HG02970 (cell line): ENCODE measurements at regions not wholly inside any gene's neighbourhood (a gene's known extent, or its start where the extent isn't known, plus 50 kb on each side); places are given as distances from the start of the nearest gene placed in this dataset.

ENCODE experiments used
- ATAC-seq: cut with Tn5 transposase; IDR thresholded peaks from one replicate; pipeline ENCODE4 v1.9.1; 2021; ENCODE audit warnings: mild to moderate bottlenecking, moderate library complexity, moderate number of reproducible peaks; ENCODE audit not compliant: unreplicated experiment, low FRiP score

DNA sequence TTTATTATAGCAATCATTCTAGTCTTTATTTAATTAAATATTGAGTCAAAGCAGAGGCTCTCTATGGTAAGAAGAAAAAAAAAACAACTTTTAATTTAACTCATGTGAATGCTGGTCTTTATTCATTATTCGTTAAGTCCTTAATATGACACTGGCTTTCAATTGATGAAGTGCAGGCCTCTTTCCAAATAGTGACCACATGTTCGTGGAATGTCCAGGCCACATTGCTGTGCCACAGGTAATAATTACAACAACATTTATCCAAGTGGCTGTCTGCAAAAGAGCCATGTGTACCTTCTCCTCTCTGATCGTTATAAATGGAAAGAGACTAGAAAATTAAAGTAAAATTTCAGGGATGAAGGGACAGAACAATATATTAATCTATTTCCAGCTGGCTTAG, 220.1 kb upstream of the PABPC4L start:
- ATAC-seq = no peak

DNA sequence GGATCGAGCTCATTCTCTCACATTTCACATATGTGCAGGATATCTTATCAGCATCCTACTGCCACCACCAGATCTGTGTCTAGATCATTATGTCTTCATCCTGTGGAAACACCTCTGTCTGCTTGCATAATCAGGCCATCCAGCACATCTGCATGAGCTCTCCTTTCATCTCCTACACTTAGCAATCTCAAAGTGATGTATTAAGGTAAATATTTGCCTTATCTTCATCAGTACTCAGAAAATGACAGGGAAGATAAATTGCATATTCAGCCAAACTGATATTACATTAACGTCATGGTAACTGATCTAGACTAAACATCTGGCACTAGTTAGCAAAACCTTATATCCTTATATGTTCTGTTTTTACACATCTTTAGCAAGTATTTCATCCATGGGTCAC, 207.3 kb upstream of the PABPC4L start:
- no peak for ATAC-seq

- ATAC-seq = no peak
Observed at GRCh38 chr4:134401798-134402197, 200.2 kb upstream of the PABPC4L start.

GRCh38 chr4:134393592-134393991, 192.0 kb upstream of the PABPC4L start:
- ATAC-seq = no peak

DNA sequence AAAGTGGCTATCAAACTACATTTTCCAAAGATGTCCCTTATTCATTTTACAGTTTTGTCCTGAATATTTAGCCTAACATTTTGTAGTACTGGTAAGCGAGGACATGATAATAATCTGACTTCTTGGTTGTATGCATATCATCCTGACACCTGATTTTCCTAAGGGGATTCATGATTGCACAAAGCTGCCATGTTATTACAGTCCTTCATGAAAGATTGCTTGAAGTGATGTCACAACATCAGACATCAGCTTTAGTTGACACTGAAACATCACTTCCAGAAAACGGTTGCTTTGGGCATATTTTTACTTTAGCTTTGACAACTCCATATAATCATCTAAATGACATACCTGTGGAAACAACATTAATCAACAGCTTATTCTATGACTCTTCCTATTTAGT, 188.7 kb upstream of the PABPC4L start:
- no peak for ATAC-seq

DNA sequence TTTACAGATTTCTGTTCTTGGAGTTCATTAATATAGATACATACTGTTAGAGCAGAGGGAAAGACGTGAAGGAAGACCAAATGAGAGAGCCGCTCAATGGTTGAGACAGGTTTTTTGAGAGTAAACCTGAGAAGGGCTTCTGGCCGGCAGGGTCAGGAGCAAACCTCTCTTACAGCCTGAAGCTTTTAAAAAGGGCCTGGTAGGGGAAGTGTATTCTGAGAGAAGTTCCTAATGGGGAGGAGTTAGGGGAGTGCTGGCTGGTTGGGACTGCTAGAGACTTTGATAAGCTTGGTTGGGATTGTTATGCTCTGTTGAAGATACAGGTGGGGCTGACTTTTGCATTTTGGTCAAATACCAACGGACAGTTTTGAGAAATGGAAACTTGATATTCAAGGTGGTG, 186.8 kb upstream of the PABPC4L start:
- no peak for ATAC-seq

DNA sequence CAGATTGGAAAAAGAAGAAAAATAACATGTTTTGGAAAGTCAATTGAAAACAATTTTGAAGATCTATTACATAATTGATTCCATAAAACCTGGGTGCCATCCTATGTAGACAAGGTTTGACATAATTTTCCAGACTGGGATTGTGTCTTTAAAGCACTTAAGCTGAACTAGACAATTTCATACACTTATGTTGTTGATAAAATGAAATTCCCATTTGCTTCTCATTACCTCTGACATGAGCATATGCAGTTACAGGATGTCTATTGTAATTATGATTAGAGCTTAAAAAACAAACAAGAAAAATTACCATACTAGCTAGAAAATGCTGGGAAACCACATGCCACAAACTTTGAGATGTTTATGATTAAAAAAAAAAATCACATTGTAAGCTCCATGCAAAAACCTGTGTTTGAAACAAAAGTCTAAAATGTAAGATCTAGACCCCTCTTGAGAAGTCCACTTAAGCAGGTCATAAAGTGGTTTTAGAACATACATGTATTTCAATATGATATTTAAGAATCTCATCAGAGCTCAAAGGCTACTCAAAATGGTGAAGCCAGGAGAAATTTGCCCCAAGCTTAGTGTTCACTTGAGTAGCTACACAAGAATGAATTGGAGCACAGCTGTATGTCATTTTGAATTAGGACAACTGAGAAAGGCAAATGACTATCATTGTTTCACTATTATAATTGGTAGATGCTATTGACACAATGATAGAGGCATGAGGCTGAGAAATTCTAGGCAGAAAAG, 181.1 kb upstream of the PABPC4L start:
- no peak for ATAC-seq

- no peak for ATAC-seq
Observed at GRCh38 chr4:134375775-134376174, 174.2 kb upstream of the PABPC4L start.

DNA sequence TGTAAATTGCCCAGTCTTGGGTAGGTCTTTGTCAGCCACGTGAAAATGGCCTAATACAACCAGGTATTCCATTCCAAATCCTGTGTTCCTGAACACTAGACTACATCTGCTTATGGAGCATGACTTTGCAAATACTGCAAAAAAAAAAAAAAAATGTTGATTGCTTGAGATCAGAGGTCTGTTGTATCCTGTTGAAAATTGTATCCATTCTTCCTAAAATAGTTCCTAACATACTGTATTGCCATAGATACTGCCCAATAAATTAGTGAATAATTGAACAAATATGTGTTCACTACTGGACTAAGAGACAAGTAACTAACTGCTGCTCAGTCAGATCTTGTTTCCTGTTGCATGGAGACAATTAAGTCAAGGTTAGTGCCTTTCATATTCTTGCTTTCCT, 164.3 kb upstream of the PABPC4L start:
- no peak for ATAC-seq

DNA sequence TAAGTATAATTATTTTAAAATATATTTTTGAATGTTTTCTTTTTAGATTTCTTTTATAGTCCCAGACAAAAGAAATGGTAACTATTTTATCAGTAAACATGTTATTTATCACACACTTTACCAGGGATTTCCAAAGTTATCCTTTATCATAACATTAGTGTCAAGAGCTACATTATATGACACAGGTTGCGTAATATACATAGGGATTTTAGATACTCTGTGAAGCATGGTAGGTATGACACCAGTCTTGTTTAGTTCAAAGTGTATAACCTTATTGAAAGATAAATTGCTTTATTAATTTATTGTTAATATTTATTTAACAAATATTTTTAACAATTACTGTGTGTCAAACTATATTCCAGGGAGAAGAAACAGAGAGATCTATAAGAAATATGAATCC, 163.3 kb upstream of the PABPC4L start:
- no peak for ATAC-seq

GRCh38 chr4:134345244-134345643, 143.7 kb upstream of the PABPC4L start:
- no peak for ATAC-seq

DNA sequence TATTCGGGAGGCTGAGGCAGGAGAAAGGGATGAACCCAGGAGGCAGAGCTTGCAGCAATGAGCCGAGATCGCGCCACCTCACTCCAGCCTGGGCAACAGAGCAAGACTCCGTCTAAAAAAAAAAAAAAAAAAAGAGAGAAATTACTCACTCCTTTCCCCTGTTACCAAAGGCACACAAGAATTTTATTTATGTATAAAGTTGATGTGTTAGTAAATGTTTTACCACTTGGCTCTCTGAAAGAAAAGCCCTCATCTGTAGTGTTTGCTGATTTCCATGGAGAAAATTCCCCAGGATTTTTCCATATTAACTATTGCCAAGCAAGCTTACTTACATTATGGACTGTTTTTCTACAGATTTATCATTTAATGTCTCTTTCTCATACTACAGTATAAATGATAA, 142.1 kb upstream of the PABPC4L start:
- ATAC-seq = no peak

DNA sequence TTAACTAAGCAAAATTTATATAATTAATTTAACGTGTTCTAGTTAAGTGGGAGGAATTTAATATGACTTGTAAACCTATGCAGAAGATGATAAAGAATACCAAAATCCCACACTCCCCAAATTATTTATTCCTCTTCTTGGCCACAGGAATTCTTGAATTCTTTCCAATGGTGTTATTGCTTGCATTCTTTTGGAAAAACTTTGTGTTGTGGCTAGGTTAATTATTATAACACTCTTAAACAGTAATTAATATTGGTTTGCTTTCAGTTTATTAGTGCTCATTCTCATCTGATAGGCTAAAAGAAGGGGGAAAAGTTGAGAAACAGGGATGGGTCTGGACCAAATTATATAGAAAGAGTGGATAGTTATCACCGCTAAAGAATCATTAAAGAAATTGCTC, 141.5 kb upstream of the PABPC4L start:
- ATAC-seq = no peak

DNA sequence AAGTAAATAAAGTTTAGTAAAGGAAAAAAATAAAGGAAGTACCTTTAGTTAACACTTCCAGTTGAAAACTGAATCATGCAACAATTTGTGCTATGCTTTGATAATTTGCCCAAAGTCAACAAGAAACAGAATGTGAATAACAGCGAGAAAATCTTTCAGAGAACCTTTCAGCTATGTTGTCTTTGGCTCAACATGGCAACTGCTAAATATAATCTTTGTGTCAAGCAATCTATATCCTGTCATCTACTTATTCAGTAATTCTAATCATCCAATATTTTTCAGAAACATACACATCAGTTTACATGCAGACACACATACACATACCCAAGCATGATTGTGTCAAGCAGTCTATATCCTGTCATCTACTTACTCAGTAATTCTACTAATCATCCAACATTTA, 136.0 kb upstream of the PABPC4L start:
- ATAC-seq = no peak

DNA sequence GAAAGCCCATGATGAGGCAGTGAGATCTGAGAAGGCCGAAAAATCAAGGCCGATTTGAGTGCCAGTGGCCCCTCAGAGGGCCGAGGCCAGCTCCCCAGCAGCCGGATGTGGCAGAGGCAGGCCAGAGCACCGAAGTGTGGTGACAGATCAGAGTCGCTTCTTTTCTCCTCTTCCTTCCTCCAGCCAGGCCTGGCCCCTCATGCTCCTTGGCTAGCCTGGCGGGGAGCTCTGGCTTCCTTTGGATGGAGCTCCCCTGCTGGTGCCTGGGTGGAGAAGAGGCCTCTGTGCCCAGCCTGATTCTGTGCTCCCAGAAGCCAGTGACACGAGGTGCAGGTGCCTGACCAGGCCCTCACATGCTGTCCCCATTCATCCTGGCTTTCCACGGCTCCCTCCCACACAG, 127.2 kb upstream of the PABPC4L start:
- no peak for ATAC-seq

- no peak for ATAC-seq
Observed at GRCh38 chr4:134327274-134328122, 125.9 kb upstream of the PABPC4L start.

- ATAC-seq = no peak
Observed at GRCh38 chr4:134326866-134327265, 125.3 kb upstream of the PABPC4L start.

DNA sequence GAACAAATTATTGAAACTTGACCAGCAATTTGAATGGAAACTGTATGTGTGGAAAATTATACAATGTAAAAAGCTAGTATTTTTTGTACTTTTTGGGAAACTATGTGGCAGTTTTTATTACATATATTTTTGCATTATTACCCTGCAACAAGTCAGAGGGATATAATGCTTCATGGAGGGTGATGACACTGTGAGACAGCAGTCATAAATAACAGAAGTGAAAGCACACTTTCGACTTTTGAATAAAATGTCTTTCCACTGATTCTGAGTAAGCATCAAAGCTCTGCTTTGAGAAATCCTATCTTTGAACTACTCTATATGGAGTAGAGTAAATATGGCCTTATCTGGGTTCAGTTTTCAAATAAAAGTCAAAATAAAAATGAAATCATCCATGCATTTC, 122.6 kb upstream of the PABPC4L start:
- ATAC-seq = no peak

GRCh38 chr4:134320048-134320447, 118.5 kb upstream of the PABPC4L start:
- no peak for ATAC-seq

- no peak for ATAC-seq
Observed at GRCh38 chr4:134313591-134313990, 112.0 kb upstream of the PABPC4L start.

DNA sequence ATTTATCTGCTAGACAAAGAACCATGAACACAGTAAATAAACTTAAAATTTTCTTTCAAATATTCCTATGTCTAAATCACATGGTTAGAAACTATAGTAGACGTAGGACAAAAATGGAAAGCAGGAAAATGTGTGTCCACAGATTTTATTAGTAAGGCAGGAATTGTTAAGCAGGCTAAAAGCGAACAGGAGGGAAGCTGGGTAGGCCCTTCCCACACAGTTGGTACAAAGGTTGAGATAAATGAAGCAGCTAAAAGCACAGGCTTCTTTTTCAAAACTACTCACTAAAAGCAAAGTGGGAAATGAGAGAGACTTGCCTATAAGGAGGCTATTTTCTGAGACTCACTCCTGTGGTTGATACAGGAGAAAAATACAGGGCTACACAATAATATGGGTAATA, 108.1 kb upstream of the PABPC4L start:
- ATAC-seq = no peak

- ATAC-seq = no peak
Observed at GRCh38 chr4:134308910-134309309, 107.3 kb upstream of the PABPC4L start.
